HTR-8/SVneo (cell line): ENCODE measurements at regions not wholly inside any gene's neighbourhood (a gene's known extent, or its start where the extent isn't known, plus 50 kb on each side); places are given as distances from the start of the nearest gene placed in this dataset.

Experiments used
- DNase-seq: peaks from one replicate; pipeline ENCODE4 v3.0.0; 2011; ENCODE audit warnings: low spot score, mixed read lengths; ENCODE audit not compliant: insufficient read length
- FAIRE-seq: peaks from 2 replicates; lab custom pipeline; 2011; peaks lifted over from hg19 to GRCh38; lab: Jason Lieb, UNC

DNA sequence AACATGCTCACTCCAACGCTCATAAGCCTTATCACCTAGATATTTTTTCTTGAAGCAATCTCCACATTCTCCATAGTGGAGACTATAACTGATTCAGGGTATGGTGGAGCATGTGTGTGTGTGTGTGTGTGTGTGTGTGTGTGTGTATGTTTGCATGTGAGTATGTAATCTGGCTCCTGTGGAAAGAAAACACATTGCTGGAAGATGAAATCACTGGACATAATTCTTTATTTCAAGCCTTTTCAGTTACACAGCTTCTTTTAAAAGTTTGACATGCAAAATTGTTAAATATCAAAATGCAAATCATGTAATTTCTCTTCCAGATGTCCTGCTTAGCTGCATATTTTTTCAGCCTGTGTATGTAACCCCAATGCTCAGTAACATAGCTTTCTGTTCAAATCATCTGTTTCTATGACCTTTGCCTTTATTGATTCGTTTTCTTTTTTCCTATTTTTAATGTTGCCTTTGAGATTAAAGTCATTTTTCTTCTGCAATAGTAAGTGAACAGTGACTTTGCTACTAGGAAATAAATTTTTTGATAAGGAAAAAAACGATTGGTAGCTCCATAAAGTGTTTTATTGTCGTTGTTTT lies 80.5 kb upstream of the BTG1 start:
- DNase-seq = no peak
- no peak for FAIRE-seq

DNA sequence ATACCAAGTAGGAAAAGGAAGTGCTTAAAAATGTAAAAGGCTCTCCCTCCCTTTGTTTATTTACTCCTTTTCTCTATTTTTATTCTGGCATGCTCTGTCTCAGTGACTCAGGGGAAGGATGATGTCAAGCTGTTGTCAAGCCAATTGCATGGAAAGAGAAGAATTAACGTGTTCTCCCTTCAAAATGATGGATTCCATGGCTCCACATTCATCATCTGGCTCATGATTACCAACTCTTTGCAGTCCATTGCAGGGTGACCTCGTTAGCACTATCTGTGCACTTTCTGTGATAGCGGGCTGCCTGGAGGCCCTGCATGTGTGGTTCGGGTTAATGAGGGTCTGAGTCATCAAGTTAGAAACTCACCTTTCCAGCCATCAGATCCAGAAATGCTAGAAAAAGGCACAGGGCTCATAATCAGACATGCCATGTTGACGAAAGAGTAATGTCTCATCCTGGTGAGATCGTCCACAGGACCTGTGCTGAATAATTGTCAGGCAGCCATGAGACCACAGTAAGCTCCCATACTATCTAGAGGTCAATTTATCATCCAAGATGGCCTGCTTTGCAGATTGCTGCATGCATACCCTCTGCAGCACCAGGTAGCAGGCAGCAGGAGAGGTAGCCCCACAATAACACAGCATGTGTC lies 79.2 kb upstream of the BTG1 start:
- DNase-seq = no peak
- FAIRE-seq = no peak

DNA sequence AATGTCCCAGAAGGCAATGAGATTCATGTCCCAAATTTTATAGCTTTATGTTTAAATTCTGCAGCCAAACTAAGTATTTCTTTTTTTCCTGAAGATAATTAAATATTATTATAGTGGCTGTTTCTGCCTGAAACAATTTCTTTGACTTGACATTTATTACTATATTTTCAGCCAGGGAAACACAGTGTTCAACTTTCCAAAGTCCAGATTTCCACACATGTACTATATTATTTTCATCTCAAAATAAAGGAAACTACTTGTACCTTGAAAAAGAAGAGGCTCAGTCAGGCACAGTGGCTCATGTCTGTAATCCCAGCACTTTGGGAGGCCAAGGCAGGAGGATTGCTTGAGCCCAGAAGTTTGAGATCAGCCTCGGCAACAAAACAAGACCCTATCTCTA lies 77.8 kb upstream of the BTG1 start:
- DNase-seq (no peak), FAIRE-seq (no peak)

DNA sequence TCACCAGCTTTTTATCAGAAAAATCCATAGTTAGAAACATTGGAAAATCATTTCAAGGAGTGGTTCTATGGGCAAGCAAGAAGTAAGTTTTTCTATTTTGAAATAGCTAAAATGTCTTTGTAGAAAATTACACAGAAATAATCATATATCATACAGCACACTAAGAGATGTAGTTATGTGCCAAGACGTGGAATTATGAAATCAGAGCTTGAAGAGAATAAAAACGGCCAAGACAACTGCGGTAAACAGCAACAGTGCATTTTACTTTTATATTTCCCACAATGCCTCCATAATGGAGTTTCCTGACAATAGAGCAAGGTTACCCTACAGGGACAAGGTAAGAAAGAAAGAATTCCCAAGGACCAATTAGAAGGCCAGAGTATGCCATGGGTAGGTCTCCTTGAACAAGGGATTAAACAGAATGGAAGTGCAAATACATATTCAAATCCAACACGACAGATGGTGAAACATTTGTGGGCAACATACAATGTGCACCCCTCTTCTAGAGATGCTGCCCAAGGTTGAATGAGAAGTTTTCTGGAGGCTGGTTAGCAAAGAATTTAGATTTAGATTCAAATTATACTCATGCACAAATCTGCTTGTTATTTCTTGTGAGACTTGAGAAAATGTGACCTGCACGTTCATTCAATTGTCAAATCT lies 76.1 kb upstream of the BTG1 start:
- FAIRE-seq = no peak
- DNase-seq = no peak

DNA sequence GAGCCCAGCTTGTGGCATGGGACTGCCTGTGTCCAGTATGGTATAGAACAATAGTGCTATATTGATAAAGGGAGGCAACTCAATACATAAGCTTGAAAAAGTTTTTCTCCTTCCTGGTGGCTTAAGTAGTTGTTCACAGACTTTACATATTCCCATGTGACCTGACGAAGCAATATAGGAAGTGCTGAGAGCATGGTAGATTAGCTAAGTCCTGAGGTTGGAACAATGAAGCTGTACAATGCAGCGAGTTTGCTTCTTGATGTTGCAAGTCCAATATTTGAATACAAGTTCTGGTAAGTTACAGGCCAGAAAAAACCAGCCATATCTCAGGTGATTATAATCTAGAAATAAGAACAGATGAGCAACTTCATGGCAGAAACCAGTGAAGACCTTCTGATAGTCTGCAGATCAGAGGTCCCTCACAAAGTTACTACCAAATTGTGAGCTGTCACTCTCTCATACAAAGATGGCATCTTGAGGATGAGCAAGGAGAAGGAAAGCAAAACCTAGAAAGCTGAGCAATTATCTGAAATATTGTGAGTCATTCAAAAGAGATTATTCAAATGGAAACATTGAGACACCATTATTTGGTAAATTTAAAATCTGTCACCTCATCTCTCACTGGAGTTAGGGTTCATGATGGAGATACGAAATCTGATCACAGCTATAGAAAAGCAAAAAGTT lies 72.9 kb upstream of the BTG1 start:
- FAIRE-seq (no peak), DNase-seq (no peak)

DNA sequence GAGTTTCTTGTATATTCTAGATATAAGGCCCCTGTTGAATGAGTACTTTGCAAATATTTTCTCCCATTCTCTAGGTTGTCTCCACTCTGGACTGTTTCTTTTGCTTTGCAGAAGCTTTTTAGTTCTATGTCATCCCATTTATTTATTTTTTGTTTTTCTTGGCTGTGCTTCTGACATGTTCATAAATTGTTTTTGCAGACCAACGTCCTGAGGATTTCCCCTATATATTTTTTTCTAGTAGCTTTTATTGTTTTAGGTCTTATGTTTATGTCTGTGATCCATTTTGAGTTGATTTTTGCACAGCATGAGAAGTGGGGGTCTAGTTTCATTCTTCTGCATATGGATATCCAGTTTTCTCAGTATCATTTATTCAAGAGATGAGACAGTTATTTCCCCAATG lies 70.4 kb upstream of the BTG1 start:
- no peak for DNase-seq
- no peak for FAIRE-seq

DNA sequence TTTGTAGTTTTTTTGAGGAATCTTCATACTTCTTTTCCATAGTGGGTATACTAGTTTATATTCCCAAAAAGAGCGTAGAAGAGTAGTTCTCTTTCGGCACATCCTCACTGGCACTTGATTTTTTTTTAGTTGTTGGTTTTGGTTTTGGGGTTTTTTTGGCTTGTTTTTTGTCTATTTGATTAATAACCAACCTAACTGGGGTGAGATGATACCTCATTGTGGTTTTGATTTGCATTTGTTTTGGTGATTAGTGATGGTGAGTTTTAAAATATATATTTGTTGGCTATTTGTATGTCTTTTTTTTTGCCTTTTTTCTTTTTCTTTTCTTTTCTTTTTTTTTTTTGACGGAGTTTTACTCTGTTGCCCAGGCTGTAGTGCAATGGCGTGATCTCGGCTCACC lies 69.7 kb upstream of the BTG1 start:
- DNase-seq (no peak), FAIRE-seq (no peak)

DNA sequence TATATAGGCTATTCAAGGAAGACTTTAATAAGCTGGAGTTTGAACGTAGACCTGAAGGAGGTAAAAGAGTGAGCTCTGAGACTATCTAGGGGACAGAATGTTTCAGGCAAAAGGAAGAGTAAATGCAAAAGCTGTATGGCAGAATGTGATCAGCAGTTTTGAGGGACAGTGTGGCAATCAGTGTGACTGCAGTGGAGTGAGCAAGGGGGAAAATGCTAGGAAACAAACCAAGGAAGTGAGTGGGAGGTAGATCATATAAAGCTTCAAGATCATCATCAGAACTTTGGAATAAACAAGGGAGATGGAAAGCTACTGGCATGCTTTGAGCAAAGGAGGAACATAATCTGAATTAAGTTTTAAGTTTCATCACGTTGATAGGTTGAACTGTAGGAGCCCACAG lies 67.5 kb upstream of the BTG1 start:
- FAIRE-seq = no peak

DNA sequence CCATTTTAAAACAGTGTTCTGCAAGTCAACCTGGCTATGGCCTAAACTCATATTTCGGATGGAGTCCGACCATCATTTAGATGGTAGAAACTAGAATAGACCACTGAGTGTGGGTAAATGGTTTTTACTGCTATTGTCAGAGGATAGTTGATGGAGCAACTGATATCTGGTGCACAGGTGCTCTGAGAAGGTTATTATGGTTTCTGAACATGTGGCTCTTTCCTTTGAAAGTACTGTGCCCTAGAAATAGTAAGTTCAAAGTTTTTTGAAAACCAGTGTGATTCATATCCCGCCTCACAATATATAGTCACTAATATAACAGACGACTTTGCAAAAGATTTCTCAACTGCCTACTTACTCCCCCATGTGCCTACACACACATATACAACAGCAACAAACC lies 64.4 kb upstream of the BTG1 start:
- no peak for FAIRE-seq
- no peak for DNase-seq

More for the DNA sequence above, 67.5 kb upstream of the BTG1 start:
- no peak for DNase-seq

DNA sequence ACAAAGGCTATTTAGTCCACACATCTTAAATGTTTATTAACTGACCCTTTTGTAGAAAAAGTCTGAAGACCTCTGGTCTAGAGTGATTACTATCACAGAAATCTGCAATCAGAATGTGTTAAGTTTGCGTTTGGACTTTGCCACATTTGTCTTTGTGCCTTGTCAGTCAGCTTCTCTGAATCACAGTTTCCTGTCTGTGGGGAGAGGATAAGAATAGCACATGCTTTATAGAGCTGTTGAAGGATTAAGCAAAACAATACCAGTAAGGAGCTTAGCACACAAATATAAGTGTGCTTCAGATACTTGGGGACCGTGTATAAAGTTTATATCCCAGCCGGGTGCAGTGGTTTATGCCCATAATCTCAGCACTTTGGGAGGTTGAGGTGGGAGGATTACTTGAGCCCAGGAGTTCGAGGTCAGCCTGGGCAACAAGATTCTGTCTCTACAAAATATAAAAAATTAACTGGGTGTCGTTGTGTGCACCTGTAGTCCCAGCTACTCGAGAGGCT lies 63.0 kb upstream of the BTG1 start:
- DNase-seq (peak; percentile 18), FAIRE-seq (no peak)

DNA sequence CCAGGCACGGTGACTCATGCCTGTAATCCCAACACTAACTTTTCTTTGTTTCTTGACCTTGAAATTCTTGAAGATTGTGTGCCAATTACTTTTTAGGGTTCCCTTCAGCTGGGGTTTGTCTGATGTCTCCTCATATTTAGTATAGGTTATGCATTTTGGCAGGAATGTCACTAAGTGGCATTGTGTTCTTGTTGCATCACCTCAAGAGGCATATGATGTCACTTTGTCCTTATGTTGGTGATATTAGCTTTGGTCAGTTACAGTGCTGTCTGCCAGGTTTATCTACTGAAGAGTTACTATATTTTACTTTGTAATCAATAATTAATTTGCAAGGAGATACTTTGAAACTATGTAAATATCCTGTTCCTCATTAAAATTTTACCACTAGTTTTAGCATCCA lies 61.0 kb upstream of the BTG1 start:
- FAIRE-seq (no peak), DNase-seq (no peak)

DNA sequence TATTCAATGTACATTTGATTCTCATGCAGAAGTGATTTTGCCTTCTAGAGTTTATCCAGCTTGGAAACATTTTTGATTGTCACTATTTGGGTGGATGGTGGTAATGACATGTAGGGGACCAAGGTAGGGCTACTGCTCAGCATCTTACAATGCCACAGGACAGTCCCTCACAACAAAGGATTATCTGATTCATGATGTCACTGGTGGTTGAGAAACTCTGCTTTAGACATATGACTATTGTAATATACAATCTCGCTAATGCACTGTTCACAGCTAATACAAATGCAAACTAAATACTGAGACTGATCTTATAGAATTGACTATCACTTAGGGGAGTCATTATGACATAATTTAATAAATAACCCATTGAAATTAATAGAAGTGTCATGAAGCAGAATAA lies 60.4 kb upstream of the BTG1 start:
- DNase-seq (no peak), FAIRE-seq (no peak)

DNA sequence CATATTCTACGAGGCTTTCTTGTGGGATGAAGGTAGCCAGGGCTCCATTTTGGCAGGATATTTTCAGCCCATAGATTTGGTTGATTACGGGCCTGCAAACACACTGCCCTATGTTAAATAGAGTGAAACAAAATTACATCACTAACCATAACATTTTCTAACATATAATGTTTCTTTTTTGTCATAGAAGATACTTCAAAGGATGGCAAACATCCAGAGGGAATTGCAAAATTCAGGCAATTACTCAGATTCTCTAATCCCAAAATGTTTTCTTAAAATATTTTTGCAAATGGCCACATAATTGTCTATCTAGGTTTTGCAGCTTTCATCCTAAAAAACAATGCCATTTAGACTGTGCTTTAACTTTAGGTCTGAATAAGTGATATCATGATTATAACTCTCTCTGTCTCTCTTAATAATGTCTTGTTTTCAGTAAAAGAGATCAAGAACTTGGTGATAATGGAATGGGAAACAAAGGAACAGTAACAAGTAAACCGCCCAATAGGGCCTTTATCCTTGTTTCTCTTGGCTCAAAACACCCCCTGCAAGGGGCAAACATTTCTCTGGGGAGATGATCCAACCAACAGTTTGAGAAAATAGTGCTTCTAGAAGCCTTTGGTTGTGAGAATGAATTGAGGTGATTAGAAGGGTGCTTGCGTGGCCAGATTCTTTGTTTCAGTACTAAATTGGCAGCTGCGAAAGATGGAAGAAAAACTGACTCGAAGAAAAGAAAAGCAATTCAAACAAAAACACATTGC lies 54.4 kb upstream of the BTG1 start:
- FAIRE-seq (no peak), DNase-seq (no peak)

DNA sequence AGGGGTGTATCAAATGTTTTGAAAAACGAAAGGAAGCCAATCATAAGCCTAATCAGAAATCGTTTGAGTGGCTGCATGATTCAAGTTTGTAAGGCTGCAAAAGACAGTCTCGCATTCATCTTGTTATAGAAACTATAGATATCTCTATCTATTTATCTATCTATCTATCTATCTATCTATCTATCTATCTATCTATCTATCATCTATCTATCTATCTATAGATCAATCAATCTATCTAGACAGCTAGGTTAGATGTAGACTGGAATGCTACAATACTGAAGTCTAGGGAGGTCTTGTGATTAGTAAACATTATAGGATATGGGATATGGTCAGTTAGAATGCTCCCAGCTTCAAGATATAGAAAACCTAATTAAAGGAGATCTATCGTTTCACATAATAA lies 52.2 kb upstream of the BTG1 start:
- DNase-seq = no peak
- FAIRE-seq = no peak

DNA sequence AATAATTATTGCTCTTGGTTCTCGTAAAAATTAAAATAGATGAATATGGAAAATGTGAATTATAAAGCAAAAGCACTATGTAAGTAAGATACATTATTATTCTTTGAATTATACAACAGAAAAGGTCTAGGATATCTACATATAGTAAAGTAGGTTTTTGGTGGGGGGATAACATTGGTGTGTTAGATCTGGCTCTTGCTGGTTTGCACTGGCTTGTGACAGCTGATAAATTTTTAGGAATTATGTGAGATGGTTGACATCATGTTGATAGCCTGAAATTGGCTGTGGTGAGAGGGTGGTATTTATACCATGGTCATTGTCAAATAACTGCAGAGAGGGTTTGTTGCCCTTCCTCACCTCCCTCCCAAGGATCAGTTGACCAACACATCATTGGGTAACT lies 50.7 kb upstream of the BTG1 start:
- FAIRE-seq (no peak), DNase-seq (no peak)
